Body of pancreas (tissue), 4 donors: ENCODE measurements at regions not wholly inside any gene's neighbourhood (a gene's known extent, or its start where the extent isn't known, plus 50 kb on each side); places are given as distances from the start of the nearest gene placed in this dataset.

ENCODE experiments used
- POLR2A ChIP-seq, 3 donors: fragments of 450-650 bp; IDR thresholded peaks; one replicate each; pipeline ENCODE4 v1.6.1; 2016; ENCODE audit warnings: antibody characterized with exemption in 3 of 3, mild to moderate bottlenecking in 2 of 3
- TF ChIP-seq, protein P1 (sequence below), 7 experiments: fragments of 450-650 bp in 4 of 7; fragments of 200-600 bp in 3 of 7; sonication (generic) in 3 of 7; IDR thresholded peaks; one replicate each; pipeline ENCODE4 v1.5.1; 2016 to 2019; ENCODE audit warnings: antibody characterized with exemption in 7 of 7

GRCh38 chr14:55832974-55833373 lies 253.0 kb downstream of the KTN1 start:
- TF ChIP-seq POLR2A (IDR thresholded peaks at IDR 0.05): no peak
- TF ChIP-seq, protein P1, sequence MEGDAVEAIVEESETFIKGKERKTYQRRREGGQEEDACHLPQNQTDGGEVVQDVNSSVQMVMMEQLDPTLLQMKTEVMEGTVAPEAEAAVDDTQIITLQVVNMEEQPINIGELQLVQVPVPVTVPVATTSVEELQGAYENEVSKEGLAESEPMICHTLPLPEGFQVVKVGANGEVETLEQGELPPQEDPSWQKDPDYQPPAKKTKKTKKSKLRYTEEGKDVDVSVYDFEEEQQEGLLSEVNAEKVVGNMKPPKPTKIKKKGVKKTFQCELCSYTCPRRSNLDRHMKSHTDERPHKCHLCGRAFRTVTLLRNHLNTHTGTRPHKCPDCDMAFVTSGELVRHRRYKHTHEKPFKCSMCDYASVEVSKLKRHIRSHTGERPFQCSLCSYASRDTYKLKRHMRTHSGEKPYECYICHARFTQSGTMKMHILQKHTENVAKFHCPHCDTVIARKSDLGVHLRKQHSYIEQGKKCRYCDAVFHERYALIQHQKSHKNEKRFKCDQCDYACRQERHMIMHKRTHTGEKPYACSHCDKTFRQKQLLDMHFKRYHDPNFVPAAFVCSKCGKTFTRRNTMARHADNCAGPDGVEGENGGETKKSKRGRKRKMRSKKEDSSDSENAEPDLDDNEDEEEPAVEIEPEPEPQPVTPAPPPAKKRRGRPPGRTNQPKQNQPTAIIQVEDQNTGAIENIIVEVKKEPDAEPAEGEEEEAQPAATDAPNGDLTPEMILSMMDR (IDR thresholded peaks at IDR 0.05): no peak
